Suprapubic skin (tissue), 4 donors: ENCODE measurements at regions not wholly inside any gene's neighbourhood (a gene's known extent, or its start where the extent isn't known, plus 50 kb on each side); places are given as distances from the start of the nearest gene placed in this dataset.

Experiments
- EP300 ChIP-seq: sonication (generic); formaldehyde crosslinking; IDR thresholded peaks from one replicate; pipeline ENCODE4 v1.6.1; 2017; ENCODE audit warnings: antibody characterized with exemption
- POLR2A ChIP-seq, 2 donors: fragments of 450-650 bp; IDR thresholded peaks; one replicate each; pipeline ENCODE4 v1.6.1; 2017; ENCODE audit warnings: antibody characterized with exemption in 2 of 2, mild to moderate bottlenecking in 2 of 2, moderate library complexity in 2 of 2
- POLR2AphosphoS5 ChIP-seq, 3 donors: sonication (generic); formaldehyde crosslinking; IDR thresholded peaks; one replicate each; pipeline ENCODE4 v1.6.1; 2017; ENCODE audit warnings: antibody characterized with exemption in 3 of 3
- TF ChIP-seq, protein P1 (sequence below), 2 donors: fragments of 200-600 bp in 1 of 2; fragments of 450-650 bp in 1 of 2; sonication (generic) in 1 of 2; IDR thresholded peaks; one replicate each; pipeline ENCODE4 v1.5.1; 2016 to 2019; ENCODE audit warnings: antibody characterized with exemption in 2 of 2, mild to moderate bottlenecking in 1 of 2, moderate library complexity in 1 of 2

DNA sequence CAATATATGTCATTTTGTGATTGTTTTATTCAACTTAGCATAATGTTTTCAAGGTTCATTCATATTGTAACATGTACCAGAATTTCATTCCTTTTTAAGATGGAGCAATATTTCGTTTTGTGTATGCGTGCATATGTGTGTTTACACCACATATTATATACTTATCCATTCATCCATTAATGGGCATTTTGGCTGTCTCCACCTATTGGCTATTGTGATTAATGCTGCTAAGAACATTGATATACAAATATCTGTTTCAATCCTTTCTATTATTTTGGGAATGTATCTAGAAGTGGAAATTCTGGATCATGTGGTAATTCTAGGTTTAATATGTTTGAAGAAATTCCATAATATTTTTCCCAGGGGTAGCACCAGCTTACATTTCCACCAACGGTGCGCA, 403.9 kb upstream of the LMCD1 start:
- TF ChIP-seq, protein P1, sequence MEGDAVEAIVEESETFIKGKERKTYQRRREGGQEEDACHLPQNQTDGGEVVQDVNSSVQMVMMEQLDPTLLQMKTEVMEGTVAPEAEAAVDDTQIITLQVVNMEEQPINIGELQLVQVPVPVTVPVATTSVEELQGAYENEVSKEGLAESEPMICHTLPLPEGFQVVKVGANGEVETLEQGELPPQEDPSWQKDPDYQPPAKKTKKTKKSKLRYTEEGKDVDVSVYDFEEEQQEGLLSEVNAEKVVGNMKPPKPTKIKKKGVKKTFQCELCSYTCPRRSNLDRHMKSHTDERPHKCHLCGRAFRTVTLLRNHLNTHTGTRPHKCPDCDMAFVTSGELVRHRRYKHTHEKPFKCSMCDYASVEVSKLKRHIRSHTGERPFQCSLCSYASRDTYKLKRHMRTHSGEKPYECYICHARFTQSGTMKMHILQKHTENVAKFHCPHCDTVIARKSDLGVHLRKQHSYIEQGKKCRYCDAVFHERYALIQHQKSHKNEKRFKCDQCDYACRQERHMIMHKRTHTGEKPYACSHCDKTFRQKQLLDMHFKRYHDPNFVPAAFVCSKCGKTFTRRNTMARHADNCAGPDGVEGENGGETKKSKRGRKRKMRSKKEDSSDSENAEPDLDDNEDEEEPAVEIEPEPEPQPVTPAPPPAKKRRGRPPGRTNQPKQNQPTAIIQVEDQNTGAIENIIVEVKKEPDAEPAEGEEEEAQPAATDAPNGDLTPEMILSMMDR (IDR thresholded peaks at IDR 0.05): no peak
- TF ChIP-seq POLR2A (IDR thresholded peaks at IDR 0.05) (no peak), POLR2AphosphoS5 (IDR thresholded peaks at IDR 0.05) (no peak), EP300 (no peak)
